ENCODE measurements at regions not wholly inside any gene's neighbourhood (a gene's known extent, or its start where the extent isn't known, plus 50 kb on each side); places are given as distances from the start of the nearest gene placed in this dataset.
"Not testable (repeated sequence)": the region's sequence is repeated elsewhere in the genome, so short reads cannot be mapped to it uniquely, and the experiment has no call there.

DNA sequence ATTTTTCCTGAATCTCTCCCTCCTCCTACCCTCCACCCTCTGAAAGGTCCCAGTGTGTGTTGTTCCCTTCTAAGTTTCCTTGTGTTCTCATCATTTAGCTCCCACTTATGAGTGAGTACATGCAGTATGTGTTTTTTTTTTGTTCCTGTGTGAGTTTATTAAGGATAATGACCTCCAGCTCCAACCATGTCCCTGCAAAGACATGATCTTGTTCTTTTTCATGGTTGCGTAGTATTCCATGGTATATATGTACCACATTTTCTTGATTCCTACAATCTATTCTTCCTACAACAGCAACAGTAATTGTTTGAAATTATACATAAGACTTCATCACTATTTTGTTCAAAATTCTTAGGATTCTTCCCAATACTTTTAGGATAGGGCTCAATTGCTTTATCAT is 1117.8 kb downstream of the GATA3 start:
- no peak for DNase-seq
- no peaks in the 10 kb centered on the region for H3K27me3 ChIP-seq
- no peak overlapping the region for H3K4me3 ChIP-seq
- H3K4me1 ChIP-seq (ENCODE audit: insufficient read depth) = no peaks in the 10 kb centered on the region
- WGBS, 3 donors = 93 to 97% (median 94%) methylated on average over 1 of the region's 1 CpG
- no peaks in the 10 kb centered on the region for H3K9me3 ChIP-seq
- no peak for TF ChIP-seq EP300 (IDR thresholded peaks at IDR 0.05)
- TF ChIP-seq, protein P1, sequence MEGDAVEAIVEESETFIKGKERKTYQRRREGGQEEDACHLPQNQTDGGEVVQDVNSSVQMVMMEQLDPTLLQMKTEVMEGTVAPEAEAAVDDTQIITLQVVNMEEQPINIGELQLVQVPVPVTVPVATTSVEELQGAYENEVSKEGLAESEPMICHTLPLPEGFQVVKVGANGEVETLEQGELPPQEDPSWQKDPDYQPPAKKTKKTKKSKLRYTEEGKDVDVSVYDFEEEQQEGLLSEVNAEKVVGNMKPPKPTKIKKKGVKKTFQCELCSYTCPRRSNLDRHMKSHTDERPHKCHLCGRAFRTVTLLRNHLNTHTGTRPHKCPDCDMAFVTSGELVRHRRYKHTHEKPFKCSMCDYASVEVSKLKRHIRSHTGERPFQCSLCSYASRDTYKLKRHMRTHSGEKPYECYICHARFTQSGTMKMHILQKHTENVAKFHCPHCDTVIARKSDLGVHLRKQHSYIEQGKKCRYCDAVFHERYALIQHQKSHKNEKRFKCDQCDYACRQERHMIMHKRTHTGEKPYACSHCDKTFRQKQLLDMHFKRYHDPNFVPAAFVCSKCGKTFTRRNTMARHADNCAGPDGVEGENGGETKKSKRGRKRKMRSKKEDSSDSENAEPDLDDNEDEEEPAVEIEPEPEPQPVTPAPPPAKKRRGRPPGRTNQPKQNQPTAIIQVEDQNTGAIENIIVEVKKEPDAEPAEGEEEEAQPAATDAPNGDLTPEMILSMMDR (IDR thresholded peaks at IDR 0.05) = no peak
- no peak for TF ChIP-seq POLR2A (IDR thresholded peaks at IDR 0.05)
- H3K36me3 ChIP-seq = no peaks in the 10 kb centered on the region
- intact Hi-C loops (cut with DNase I) = no loop called here
- no peak overlapping the region for H3K27ac ChIP-seq

GRCh38 chr10:9175200-9175599 is 1120.7 kb downstream of the GATA3 start:
- TF ChIP-seq POLR2A (IDR thresholded peaks at IDR 0.05) (no peak), EP300 (IDR thresholded peaks at IDR 0.05) (no peak)
- TF ChIP-seq, protein P1 (IDR thresholded peaks at IDR 0.05) = no peak
- no peaks in the 10 kb centered on the region for H3K4me1 ChIP-seq (ENCODE audit: insufficient read depth)
- H3K9me3 ChIP-seq = no peaks in the 10 kb centered on the region
- H3K4me3 ChIP-seq = no peak overlapping the region
- H3K36me3 ChIP-seq = no peaks in the 10 kb centered on the region
- H3K27me3 ChIP-seq = no peaks in the 10 kb centered on the region
- intact Hi-C loops (cut with DNase I) = no loop called here
- no peak for DNase-seq
- no peak overlapping the region for H3K27ac ChIP-seq

DNA sequence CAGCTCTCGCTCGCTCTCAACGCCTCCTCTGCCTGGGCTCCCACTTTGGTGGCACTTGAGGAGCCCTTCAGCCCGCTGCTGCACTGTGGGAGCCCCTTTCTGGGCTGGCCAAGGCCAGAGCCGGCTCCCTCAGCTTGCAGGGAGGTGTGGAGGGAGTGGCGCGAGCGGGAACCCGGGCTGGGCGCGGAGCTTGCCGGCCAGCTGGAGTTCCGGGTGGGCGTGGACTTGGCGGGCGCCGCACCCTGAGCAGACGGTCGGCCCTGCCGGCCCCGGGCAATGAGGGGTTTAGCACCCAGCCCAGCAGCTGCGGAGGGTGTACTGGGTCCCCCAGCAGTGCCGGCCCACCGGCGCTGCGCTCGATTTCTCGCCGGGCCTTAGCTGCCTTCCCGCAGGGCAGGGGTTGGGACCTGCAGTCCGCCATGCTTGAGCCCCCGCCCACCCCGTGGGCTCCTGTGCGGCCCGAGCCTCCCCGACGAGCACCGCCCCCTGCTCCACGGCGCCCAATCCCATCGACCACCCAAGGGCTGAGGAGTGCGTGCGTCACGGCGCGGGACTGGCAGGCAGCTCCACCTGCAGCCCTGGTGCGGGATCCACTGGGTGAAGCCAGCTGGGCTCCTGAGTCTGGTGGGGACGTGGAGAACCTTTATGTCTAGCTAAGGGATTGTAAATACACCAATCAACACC is 1128.9 kb downstream of the GATA3 start:
- H3K36me3 ChIP-seq; H3K4me1 ChIP-seq (ENCODE audit: insufficient read depth); H3K27me3 ChIP-seq; H3K4me3 ChIP-seq; intact Hi-C loops (cut with DNase I); H3K27ac ChIP-seq; H3K9me3 ChIP-seq: not testable (repeated sequence)
- 92 to 96% (median 95%) methylated on average over 48 of the region's 48 CpGs for WGBS, 3 donors
- DNase-seq = peak in 1 of 5 donors; percentile 13

DNA sequence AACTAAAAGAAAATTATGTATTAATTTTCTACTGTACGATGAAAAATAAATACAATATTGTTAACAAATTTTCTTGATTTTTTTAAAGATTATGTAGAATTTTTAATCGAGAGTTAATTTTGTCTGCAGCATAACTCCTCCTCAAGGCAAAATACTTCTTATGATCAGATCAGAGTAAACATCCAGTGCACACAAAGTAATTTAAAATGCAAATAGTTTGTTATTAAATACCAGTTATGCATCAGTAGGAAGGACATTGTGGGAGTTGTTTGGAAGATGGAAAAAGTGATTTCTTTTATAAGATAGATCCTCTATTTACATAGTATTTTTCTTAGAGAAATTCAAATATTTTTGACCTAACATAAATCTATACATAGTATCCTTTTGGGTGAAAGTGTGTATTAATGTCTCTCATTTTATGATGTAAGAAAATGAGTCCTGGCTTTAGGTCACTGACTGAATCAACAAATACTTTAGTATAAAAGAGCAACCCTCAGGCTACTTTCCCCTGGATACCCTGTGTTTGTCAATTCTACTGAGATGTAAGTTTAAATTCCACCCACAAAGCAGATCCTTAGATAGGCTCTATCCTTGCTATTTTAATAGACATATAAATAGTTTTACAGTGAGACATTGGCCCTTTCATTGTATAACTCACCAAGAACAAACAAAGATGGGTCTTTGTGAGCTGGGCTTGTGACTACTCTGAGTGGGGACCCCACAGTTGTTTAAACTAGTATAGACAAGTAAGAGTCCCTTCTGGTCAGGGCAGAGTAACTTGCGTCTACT is 1133.7 kb downstream of the GATA3 start:
- TF ChIP-seq POLR2A (IDR thresholded peaks at IDR 0.05) = no peak
- TF ChIP-seq EP300 (IDR thresholded peaks at IDR 0.05) = no peak
- TF ChIP-seq, protein P1 (IDR thresholded peaks at IDR 0.05) = no peak
- H3K27me3 ChIP-seq = no peaks in the 10 kb centered on the region
- no peaks in the 10 kb centered on the region for H3K36me3 ChIP-seq
- H3K27ac ChIP-seq = no peak overlapping the region
- WGBS, 3 donors = 86 to 91% (median 87%) methylated on average over 3 of the region's 3 CpGs
- DNase-seq = no peak
- intact Hi-C loops (cut with DNase I) = no loop called here
- H3K4me3 ChIP-seq = no peak overlapping the region
- H3K9me3 ChIP-seq = no peaks in the 10 kb centered on the region
- H3K4me1 ChIP-seq (ENCODE audit: insufficient read depth) = no peaks in the 10 kb centered on the region

- no peak for DNase-seq
- Histone ChIP-seq H3K4me3 (no peak overlapping the region), H3K4me1 (ENCODE audit: insufficient read depth) (no peaks in the 10 kb centered on the region), H3K27ac (no peak overlapping the region), H3K9me3 (no peaks in the 10 kb centered on the region), H3K27me3 (no peaks in the 10 kb centered on the region), H3K36me3 (no peaks in the 10 kb centered on the region)
- TF ChIP-seq EP300 (IDR thresholded peaks at IDR 0.05) = no peak
- TF ChIP-seq, protein P1 (IDR thresholded peaks at IDR 0.05) = no peak
- TF ChIP-seq POLR2A (IDR thresholded peaks at IDR 0.05) = no peak
- intact Hi-C loops (cut with DNase I) = no loop called here
- 81 to 83% (median 81%) methylated on average over 2 of the region's 2 CpGs for WGBS, 3 donors
These were observed 1135.0 kb downstream of the GATA3 start for GRCh38 chr10:9189448-9189847.
